NCI-H128 (cell line): ENCODE measurements at regions not wholly inside any gene's neighbourhood (a gene's known extent, or its start where the extent isn't known, plus 50 kb on each side); places are given as distances from the start of the nearest gene placed in this dataset.

Experiments
- DNase-seq: peaks from one replicate; lab custom pipeline; 2025; ENCODE audit not compliant: unreplicated experiment; lab: John Stamatoyannopoulos, UW

- DNase-seq: no peak
These were observed 146.1 kb downstream of the PDHA2 start for GRCh38 chr4:95985791-95986550.

GRCh38 chr4:95987851-95988250 lies 148.0 kb downstream of the PDHA2 start:
- DNase-seq: no peak

GRCh38 chr4:95998311-95998710 lies 158.4 kb downstream of the PDHA2 start:
- DNase-seq: no peak

GRCh38 chr4:96003951-96004740 lies 164.3 kb downstream of the PDHA2 start:
- DNase-seq: no peak

DNA sequence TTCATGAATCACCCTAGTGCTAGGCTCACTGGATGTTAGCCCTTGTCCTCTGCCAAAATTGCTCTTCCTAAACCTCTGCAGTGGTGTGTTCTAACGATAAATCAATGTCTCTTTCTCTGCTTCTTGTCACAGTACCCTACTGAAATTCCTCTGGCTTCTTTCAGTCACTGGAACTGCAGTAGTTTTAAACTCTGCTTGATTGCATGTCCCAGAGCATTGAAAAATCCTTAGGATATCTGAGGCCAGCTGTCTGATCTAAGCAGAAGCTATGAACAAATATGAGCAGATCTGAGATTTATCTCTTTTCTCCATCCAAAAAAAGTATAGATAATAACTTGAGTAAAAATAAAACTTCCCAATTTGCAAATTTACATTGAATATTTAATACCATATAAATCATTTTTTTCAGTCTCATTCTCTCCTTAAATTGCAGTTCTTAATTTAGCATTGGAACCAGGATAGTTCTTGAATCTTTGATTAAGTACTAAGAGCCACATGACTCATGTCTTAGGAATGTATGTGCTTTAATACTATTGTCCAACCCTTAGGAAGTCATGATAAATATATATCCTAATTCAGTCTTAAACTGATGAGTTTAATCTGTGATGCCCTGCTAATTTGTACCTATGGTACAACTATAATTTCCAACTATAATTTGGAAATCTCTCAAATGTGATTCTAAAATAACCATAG lies 169.7 kb downstream of the PDHA2 start:
- no peak for DNase-seq

DNA sequence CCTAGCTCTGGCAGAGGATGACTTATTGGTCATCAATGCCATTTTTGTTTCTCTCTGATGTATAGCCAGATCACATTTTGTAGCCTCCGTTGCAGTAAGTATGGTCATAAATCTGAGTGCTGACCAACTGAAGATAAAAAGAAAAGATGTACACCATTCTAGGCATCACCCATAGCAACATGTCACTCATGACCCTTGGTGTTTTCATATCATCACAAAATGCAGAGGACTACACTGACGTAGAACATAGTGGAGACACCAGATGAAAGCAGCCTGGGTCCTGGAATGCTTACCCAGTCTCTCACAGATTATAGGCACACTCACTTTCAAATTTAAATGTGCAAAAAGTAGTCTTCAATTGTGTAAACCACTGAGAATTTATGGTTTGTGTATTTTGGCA lies 172.8 kb downstream of the PDHA2 start:
- no peak for DNase-seq

DNA sequence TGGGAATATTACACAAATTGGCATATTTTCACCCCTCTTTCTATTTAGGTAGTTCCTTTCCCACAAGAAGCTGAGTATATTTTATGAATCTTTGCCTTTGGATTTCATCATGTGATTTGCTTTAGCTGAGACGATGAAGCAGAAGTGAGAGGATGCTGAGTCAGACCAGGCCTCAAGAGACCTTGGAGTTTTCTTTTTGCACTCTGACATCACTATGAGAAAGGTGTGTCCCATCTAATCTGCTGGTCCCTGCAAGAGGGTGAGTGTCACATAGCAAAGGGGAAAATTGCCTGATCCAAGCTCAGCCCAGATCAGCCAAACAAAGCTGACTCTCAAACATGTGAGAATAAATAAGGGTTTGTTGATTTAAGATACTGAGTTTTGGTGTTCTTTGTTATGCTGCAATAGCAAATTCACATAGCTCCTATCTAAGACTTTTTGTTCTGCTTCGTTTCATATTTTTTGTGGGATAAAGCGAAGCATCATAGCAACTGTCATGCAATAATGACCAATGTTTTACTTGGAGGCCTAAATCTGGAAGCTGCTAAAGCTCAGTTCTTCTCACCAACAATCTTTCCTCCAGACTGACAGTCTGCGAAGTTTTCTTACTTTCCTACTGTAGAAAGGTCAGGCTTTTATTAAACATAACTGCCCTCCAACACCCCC lies 176.9 kb downstream of the PDHA2 start:
- DNase-seq: no peak

DNA sequence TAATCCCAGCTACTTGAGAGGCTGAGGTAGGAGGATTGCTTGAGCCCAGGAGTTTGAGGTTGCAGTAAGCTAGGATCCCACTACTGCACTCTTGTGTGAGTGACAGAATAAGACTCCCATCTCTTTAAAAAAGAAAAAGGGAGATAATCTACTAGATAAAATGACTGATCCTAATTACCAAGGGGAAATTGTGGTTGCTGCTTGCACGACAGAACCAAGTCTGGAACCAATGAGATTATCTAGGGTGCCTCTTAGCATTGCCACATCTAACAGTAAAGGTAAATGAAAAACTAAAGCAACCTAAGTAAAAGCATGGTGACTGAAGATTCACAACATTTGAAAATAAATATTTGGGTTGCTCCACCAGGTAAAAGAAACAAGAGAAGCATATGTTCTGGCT lies 185.1 kb downstream of the PDHA2 start:
- no peak for DNase-seq

DNA sequence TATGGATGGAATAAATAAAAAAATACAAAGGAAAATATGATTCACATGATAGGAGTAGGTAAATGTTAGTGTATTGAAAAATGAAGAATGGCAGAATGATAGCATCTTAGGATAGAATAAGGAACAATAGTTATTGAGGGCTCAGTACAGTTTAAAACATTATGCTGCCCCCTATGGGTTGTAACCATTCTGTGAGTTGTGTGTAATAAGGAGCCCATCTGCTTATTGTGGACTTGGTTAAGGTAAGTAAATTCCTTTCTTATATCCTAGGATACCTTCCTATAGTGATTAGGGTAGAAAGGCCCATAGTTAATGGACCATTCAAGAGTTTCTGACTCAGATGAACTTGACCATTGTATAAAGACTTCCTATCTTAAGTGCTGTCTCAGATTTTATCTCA lies 195.8 kb downstream of the PDHA2 start:
- DNase-seq: no peak

- no peak for DNase-seq
These were observed 196.9 kb downstream of the PDHA2 start for GRCh38 chr4:96036781-96037180.

GRCh38 chr4:96037705-96038104 lies 197.8 kb downstream of the PDHA2 start:
- no peak for DNase-seq

DNA sequence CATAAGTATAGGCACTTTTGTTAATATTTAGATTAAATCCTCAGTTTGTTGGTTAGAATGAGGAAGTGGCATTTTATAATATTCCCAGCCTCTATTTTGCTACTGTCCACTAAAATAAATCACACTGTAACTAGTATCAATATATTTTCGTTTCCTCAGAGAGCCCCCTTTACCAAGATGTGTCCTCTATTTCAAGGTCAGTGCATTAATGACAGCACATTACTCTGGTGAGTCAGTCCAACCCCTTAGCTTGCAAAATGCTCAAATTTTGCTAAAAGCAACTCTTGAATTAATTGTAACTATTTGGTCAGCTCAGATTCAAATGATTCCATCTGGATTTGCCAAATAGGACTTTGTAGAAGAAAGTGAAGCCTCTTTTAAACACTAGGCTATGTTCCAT lies 199.3 kb downstream of the PDHA2 start:
- no peak for DNase-seq

DNA sequence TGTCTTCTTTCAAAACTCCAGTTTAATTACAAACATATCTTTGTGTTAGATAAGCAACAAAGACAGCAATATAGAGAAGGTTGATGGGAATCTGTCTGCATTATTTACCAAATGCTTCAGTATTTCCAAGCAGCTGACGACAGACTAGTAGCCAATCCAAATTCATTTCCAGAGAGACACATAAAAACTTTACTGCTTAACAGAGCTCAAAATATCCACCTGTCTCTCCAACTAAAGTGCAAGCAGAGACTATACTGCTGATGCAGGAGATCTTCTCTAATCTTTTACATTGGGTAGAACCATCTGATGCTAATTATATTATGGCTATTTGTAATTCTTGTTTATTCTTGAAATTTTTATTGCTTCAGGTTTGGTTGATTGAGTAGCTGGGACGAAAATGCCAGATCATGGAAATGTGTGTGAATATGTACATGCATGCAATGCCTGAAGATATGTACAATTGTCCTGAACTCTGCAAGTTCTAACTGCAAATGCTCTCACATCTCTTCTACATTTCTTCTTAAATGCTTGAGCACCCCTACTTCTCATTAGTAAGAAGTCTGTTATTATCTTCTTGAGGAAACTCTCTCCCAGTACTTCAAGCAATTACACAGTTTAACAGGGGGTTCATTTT lies 200.0 kb downstream of the PDHA2 start:
- DNase-seq: no peak

GRCh38 chr4:96044971-96045370 lies 205.1 kb downstream of the PDHA2 start:
- no peak for DNase-seq

- DNase-seq: no peak
These were observed 212.9 kb downstream of the PDHA2 start for GRCh38 chr4:96052827-96053226.

DNA sequence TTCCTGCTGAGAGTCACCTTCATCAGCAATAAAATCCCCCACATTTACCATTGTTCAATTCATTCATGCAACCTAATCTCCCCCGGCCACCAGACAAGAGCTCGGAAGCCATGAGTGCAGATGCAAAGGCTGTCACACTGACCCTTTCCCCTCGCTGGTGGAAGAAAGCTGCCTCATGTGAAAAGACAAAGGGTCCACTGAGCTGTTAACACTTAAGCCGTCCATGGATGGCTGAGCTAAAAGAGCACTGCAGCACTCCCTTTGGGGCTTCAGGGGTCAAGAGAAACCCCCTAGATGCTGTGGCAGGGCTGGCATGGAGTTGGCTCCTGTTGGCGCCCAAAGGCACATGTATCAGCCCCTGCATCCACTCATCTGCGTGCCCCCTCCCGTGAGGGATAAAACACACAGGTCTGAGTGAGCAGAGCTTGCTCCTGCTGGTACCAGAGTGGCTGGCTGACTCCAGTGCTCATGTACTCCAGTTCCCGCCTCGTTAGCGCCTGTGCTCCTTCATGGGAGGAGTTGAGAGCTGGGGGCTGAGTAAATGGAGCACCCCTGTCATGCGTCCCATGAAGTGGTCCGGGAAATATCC lies 216.5 kb downstream of the PDHA2 start:
- no peak for DNase-seq

- DNase-seq: no peak
These were observed 223.7 kb downstream of the PDHA2 start for GRCh38 chr4:96063639-96064038.

GRCh38 chr4:96073461-96073860 lies 233.6 kb downstream of the PDHA2 start:
- no peak for DNase-seq

DNA sequence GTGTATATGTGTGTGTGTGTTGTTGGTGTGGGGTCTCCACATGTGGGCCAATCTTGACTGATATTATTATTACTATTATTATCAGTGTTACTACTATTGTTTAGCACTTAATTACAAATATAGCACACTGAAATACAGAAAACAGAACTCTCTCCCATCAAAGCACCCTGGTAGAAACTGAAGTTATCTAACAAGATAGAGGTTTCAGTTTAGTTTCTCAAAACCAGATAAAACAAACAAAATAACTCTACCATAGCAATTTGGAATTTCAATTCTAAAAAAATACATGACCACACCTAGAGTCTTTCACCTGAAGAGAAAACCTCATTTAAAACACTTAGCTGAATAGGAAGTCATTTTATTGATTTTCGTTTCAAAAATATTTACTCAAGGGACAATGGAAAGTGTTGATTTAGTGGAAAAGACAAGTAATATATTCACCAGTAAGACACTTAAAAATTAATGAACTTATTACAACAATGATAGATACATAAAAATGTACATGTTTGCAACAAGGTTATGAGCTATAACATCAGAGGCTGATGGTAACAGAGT lies 252.3 kb downstream of the PDHA2 start:
- no peak for DNase-seq

DNA sequence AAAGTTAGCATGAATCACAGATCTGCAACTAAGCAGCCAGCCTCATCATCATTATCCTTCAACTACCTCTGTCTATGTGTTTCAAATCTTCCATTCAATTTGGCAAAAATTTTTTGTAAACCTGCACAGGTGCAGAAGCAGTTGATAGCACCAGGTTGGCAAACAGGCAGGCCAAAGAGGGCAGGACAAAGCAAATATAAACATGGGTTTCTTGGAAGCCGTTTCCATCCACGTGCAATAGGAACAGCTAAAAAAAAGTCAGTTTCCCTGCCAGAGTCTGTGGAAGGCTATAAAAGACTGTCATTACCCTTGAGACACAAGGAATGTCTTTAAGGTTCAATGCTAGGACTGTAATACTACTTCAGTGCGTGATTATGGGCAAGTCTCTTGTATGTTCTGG lies 253.2 kb downstream of the PDHA2 start:
- DNase-seq: no peak
